ENCODE measurements at regions not wholly inside any gene's neighbourhood (a gene's known extent, or its start where the extent isn't known, plus 50 kb on each side); places are given as distances from the start of the nearest gene placed in this dataset.

DNA sequence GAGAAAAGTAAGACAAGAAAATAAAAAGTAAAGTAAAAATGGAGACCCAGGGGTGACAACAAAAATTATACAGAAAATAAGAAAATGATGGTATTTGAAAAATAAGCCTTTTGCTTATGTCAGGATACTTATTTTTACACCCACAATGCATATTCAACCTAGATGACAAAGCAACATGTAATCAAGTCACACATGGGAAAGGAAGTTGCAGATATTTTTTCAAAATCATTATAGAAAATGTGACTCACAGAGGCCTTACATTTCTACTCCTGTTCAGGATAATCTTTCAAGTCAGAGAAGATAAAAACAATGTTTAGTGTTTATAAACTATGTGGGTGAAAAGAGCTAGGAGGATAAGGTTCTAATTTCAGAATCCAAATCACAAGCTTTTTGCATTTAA, 275.3 kb upstream of the UBE2E3 start:
- TF ChIP-seq, protein P1, sequence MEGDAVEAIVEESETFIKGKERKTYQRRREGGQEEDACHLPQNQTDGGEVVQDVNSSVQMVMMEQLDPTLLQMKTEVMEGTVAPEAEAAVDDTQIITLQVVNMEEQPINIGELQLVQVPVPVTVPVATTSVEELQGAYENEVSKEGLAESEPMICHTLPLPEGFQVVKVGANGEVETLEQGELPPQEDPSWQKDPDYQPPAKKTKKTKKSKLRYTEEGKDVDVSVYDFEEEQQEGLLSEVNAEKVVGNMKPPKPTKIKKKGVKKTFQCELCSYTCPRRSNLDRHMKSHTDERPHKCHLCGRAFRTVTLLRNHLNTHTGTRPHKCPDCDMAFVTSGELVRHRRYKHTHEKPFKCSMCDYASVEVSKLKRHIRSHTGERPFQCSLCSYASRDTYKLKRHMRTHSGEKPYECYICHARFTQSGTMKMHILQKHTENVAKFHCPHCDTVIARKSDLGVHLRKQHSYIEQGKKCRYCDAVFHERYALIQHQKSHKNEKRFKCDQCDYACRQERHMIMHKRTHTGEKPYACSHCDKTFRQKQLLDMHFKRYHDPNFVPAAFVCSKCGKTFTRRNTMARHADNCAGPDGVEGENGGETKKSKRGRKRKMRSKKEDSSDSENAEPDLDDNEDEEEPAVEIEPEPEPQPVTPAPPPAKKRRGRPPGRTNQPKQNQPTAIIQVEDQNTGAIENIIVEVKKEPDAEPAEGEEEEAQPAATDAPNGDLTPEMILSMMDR (IDR thresholded peaks at IDR 0.05): no peak
- no peak for TF ChIP-seq ZFX (IDR thresholded peaks at IDR 0.05; ENCODE audit: borderline replicate concordance)

Data from 22Rv1 (cell line).